HG03139 (cell line): ENCODE measurements at regions not wholly inside any gene's neighbourhood (a gene's known extent, or its start where the extent isn't known, plus 50 kb on each side); places are given as distances from the start of the nearest gene placed in this dataset.
"Not testable (repeated sequence)": the region's sequence is repeated elsewhere in the genome, so short reads cannot be mapped to it uniquely, and the experiment has no call there.

Source experiments
- ATAC-seq: cut with Tn5 transposase; IDR thresholded peaks from one replicate; pipeline ENCODE4 v1.9.1; 2021; ENCODE audit not compliant: unreplicated experiment

- ATAC-seq, result no peak
Measured at GRCh38 chr13:22776394-22777186, 404.2 kb upstream of the SGCG start.

- no peak for ATAC-seq
Measured at GRCh38 chr13:22777207-22777606, 403.6 kb upstream of the SGCG start.

- ATAC-seq, result no peak
Measured at GRCh38 chr13:22789027-22789593, 391.7 kb upstream of the SGCG start.

GRCh38 chr13:22789916-22790315 lies 390.9 kb upstream of the SGCG start:
- no peak for ATAC-seq

GRCh38 chr13:22793598-22794134 lies 387.1 kb upstream of the SGCG start:
- ATAC-seq, result no peak

GRCh38 chr13:22800526-22801401 lies 380.0 kb upstream of the SGCG start:
- ATAC-seq, result no peak

GRCh38 chr13:22801402-22802003 lies 379.3 kb upstream of the SGCG start:
- no peak for ATAC-seq

GRCh38 chr13:22812793-22813192 lies 368.0 kb upstream of the SGCG start:
- ATAC-seq, result no peak

GRCh38 chr13:22813531-22814377 lies 367.0 kb upstream of the SGCG start:
- not testable (repeated sequence) for ATAC-seq

GRCh38 chr13:22814433-22814832 lies 366.3 kb upstream of the SGCG start:
- not testable (repeated sequence) for ATAC-seq

GRCh38 chr13:22821589-22821988 lies 359.2 kb upstream of the SGCG start:
- ATAC-seq, result no peak

- ATAC-seq, result no peak
Measured at GRCh38 chr13:22825186-22825585, 355.6 kb upstream of the SGCG start.

- ATAC-seq, result no peak
Measured at GRCh38 chr13:22828081-22828480, 352.7 kb upstream of the SGCG start.

GRCh38 chr13:22836475-22836874 lies 344.3 kb upstream of the SGCG start:
- ATAC-seq, result no peak

- ATAC-seq, result no peak
Measured at GRCh38 chr13:22837980-22838647, 342.7 kb upstream of the SGCG start.

- ATAC-seq, result no peak
Measured at GRCh38 chr13:22839603-22840530, 340.9 kb upstream of the SGCG start.

- ATAC-seq, result no peak
Measured at GRCh38 chr13:22846551-22846950, 334.2 kb upstream of the SGCG start.

- no peak for ATAC-seq
Measured at GRCh38 chr13:22848539-22849052, 332.2 kb upstream of the SGCG start.
